Thyroid gland (tissue), 4 donors: ENCODE measurements at regions not wholly inside any gene's neighbourhood (a gene's known extent, or its start where the extent isn't known, plus 50 kb on each side); places are given as distances from the start of the nearest gene placed in this dataset.

ENCODE experiments used
- POLR2A ChIP-seq, 2 donors: fragments of 450-650 bp; IDR thresholded peaks; one replicate each; pipeline ENCODE4 v1.6.1; 2017; ENCODE audit warnings: antibody characterized with exemption in 2 of 2, mild to moderate bottlenecking in 2 of 2, moderate library complexity in 1 of 2
- TF ChIP-seq, protein P1 (sequence below), 6 experiments: fragments of 200-600 bp in 3 of 6; fragments of 450-650 bp in 3 of 6; sonication (generic) in 3 of 6; IDR thresholded peaks; one replicate each; pipeline ENCODE4 v1.5.1; 2016 to 2019; ENCODE audit warnings: antibody characterized with exemption in 6 of 6, mild to moderate bottlenecking in 2 of 6, inconsistent platforms in 1 of 6, moderate library complexity in 1 of 6

DNA sequence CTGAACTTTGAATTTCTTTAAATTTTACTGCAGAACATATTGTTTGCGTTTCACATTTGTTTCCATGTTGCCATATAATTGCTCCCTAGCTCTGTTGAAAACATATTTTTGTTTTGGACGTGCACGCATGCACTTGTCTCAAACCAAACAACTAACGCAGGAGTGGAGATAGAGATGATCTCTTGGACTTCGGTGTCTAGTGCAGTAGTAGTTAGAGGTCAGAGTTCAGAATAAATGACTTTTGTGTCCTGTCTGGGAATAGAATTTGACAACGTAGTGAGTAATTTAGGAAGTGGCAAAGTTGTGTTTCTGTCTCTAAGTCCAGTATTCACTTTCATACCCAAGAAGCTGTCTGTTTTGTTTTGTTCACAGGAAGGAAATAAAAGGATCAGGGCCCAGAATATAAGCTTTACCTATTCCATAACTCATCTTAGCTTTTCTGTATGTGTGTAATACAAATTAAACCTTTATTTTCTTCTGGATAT, 173.8 kb downstream of the AEBP2 start:
- TF ChIP-seq, protein P1, sequence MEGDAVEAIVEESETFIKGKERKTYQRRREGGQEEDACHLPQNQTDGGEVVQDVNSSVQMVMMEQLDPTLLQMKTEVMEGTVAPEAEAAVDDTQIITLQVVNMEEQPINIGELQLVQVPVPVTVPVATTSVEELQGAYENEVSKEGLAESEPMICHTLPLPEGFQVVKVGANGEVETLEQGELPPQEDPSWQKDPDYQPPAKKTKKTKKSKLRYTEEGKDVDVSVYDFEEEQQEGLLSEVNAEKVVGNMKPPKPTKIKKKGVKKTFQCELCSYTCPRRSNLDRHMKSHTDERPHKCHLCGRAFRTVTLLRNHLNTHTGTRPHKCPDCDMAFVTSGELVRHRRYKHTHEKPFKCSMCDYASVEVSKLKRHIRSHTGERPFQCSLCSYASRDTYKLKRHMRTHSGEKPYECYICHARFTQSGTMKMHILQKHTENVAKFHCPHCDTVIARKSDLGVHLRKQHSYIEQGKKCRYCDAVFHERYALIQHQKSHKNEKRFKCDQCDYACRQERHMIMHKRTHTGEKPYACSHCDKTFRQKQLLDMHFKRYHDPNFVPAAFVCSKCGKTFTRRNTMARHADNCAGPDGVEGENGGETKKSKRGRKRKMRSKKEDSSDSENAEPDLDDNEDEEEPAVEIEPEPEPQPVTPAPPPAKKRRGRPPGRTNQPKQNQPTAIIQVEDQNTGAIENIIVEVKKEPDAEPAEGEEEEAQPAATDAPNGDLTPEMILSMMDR (IDR thresholded peaks at IDR 0.05): no peak
- TF ChIP-seq POLR2A (IDR thresholded peaks at IDR 0.05): no peak
